SK-N-SH (cell line): ENCODE measurements at regions not wholly inside any gene's neighbourhood (a gene's known extent, or its start where the extent isn't known, plus 50 kb on each side); places are given as distances from the start of the nearest gene placed in this dataset.

ENCODE experiments used
- CTCF ChIA-PET: fragments of 300-600, 350-600 bp; formaldehyde crosslinking; extraction: SDS; loops from one replicate; lab custom pipeline; 2021; lab: Yijun Ruan, JAX
- POLR2A ChIA-PET: fragments of 350-600 bp; sonication (Branson Sonifier 250); formaldehyde crosslinking; extraction: SDS; loops from one replicate; lab custom pipeline; 2020; ENCODE audit warnings: antibody characterized with exemption, inconsistent platforms; lab: Yijun Ruan, JAX
- DNase-seq: peaks from one replicate; pipeline ENCODE4 v3.0.0; 2012
- H2AFZ ChIP-seq: fragments of 200-600 bp; sonication (generic); 2 replicates; pipeline ENCODE4 v1.8.1; 2016; ENCODE audit warnings: antibody characterized with exemption, mild to moderate bottlenecking, low read depth
- H3F3A ChIP-seq: fragments of 200-600 bp; sonication (generic); replicated peaks from 2 replicates; pipeline ENCODE3; 2016; ENCODE audit warnings: antibody characterized with exemption, mild to moderate bottlenecking; ENCODE audit not compliant: insufficient read depth
- H3K27ac ChIP-seq, 2 experiments: fragments of 200-500 bp in 1 of 2; fragments of 200-600 bp in 1 of 2; sonication (Bioruptor generic) in 1 of 2; sonication (generic), shearing (Covaris generic) in 1 of 2; 2 replicates each; pipeline versions ENCODE4 v1.5.1 to v1.6.1; 2014 to 2016; ENCODE audit warnings: low read depth in 2 of 2, inconsistent platforms in 1 of 2, low read length in 1 of 2, mild to moderate bottlenecking in 1 of 2, mixed read lengths in 1 of 2
- H3K27me3 ChIP-seq: fragments of 200-600 bp; sonication (generic), shearing (Covaris generic); 2 replicates; pipeline ENCODE4 v1.6.1; 2016; ENCODE audit warnings: mixed run types; ENCODE audit not compliant: insufficient read depth
- H3K36me3 ChIP-seq, 2 experiments: fragments of 200-500 bp in 1 of 2; fragments of 200-600 bp in 1 of 2; sonication (Bioruptor generic) in 1 of 2; sonication (generic) in 1 of 2; replicated peaks in 1 of 2; 2 replicates each; pipeline versions ENCODE3 to v1.5.1; 2014 to 2016; ENCODE audit warnings: low read length in 1 of 2, mild to moderate bottlenecking in 1 of 2; ENCODE audit not compliant: insufficient read depth in 2 of 2, control insufficient read depth in 1 of 2
- H3K4me1 ChIP-seq, 2 experiments: fragments of 200-500 bp in 1 of 2; fragments of 200-600 bp in 1 of 2; sonication (Bioruptor generic) in 1 of 2; sonication (generic), shearing (Covaris generic) in 1 of 2; 2 replicates each; pipeline versions ENCODE4 v1.5.1 to v1.6.1; 2014 to 2016; ENCODE audit warnings: low read depth in 1 of 2, low read length in 1 of 2, mixed run types in 1 of 2; ENCODE audit not compliant: insufficient read depth in 2 of 2, control insufficient read depth in 1 of 2
- H3K4me2 ChIP-seq: fragments of 200-600 bp; sonication (generic), shearing (Covaris generic); 2 replicates; pipeline ENCODE4 v1.6.1; 2017; ENCODE audit warnings: mixed run types
- H3K4me3 ChIP-seq, 2 experiments: fragments of 200-500 bp in 1 of 2; fragments of 200-600 bp in 1 of 2; sonication (Bioruptor generic) in 1 of 2; sonication (generic), shearing (Covaris generic) in 1 of 2; 2 replicates each; pipeline versions ENCODE4 v1.5.1 to v1.8.1; 2014 to 2016; ENCODE audit warnings: low read depth in 2 of 2, inconsistent platforms in 1 of 2, low read length in 1 of 2, mild to moderate bottlenecking in 1 of 2, mixed read lengths in 1 of 2, moderate library complexity in 1 of 2
- H3K79me2 ChIP-seq: fragments of 200-600 bp; sonication (generic); 2 replicates; pipeline ENCODE4 v1.8.1; 2017; ENCODE audit warnings: mild to moderate bottlenecking; ENCODE audit not compliant: insufficient read depth
- H3K9ac ChIP-seq: fragments of 200-600 bp; sonication (generic); 2 replicates; pipeline ENCODE4 v1.6.1; 2017; ENCODE audit warnings: mixed run types
- H3K9me2 ChIP-seq: fragments of 200-600 bp; sonication (generic); 2 replicates; pipeline ENCODE4 v1.6.1; 2017; ENCODE audit warnings: mixed run types
- H3K9me3 ChIP-seq: fragments of 200-600 bp; sonication (generic); 2 replicates; pipeline ENCODE4 v1.6.1; 2017; ENCODE audit warnings: mixed run types, mild to moderate bottlenecking, moderate library complexity
- H4K20me1 ChIP-seq: fragments of 200-600 bp; sonication (generic); 2 replicates; pipeline ENCODE4 v1.6.1; 2017; ENCODE audit warnings: mild to moderate bottlenecking, mixed run types; ENCODE audit not compliant: insufficient read depth
- CHD2 ChIP-seq: fragments of 150-350 bp; IDR thresholded peaks from 2 replicates; pipeline ENCODE4 v1.6.1; 2018; ENCODE audit warnings: low read length; ENCODE audit not compliant: partially characterized antibody
- ELF1 ChIP-seq: IDR thresholded peaks from 2 replicates; pipeline ENCODE4 v1.4.0; 2012
- EZH2phosphoT487 ChIP-seq: fragments of 200-600 bp; sonication (generic); IDR thresholded peaks from 2 replicates; pipeline ENCODE4 v1.6.1; 2017; ENCODE audit warnings: low read depth, mixed run types, mild to moderate bottlenecking, antibody characterized with exemption, moderate library complexity, borderline replicate concordance
- FOSL2 ChIP-seq: IDR thresholded peaks from 2 replicates; pipeline ENCODE4 v1.4.0; 2012; ENCODE audit warnings: low read depth, mild to moderate bottlenecking, moderate library complexity, borderline replicate concordance
- FOXJ3 ChIP-seq: sonication (generic); formaldehyde crosslinking; IDR thresholded peaks from 2 replicates; pipeline ENCODE4 v1.5.1; 2020; ENCODE audit warnings: mild to moderate bottlenecking, missing genetic modification reagents
- GABPA ChIP-seq: IDR thresholded peaks from 2 replicates; pipeline ENCODE4 v1.4.0; 2012; ENCODE audit warnings: low read depth, mild to moderate bottlenecking
- GATA2 ChIP-seq: sonication (generic); formaldehyde crosslinking; IDR thresholded peaks from 2 replicates; pipeline ENCODE4 v1.5.0; 2020; ENCODE audit warnings: mild to moderate bottlenecking, missing genetic modification reagents
- JUND ChIP-seq: IDR thresholded peaks from 2 replicates; pipeline ENCODE4 v1.4.0; 2012
- MXI1 ChIP-seq: IDR thresholded peaks from 2 replicates; pipeline ENCODE4 v1.6.1; 2012; ENCODE audit warnings: mild to moderate bottlenecking, low read depth, low read length, improper control_type of control experiment
- POLR2AphosphoS5 ChIP-seq: IDR thresholded peaks from 2 replicates; pipeline ENCODE4 v1.6.1; 2012; ENCODE audit warnings: low read depth, low read length
- RAD21 ChIP-seq: IDR thresholded peaks from 2 replicates; pipeline ENCODE4 v1.6.1; 2012; ENCODE audit warnings: mild to moderate bottlenecking, low read length
- RFX5 ChIP-seq: IDR thresholded peaks from 2 replicates; pipeline ENCODE4 v1.6.1; 2012; ENCODE audit warnings: mild to moderate bottlenecking, improper control_type of control experiment, low read length
- RXRA ChIP-seq: IDR thresholded peaks from 2 replicates; pipeline ENCODE4 v1.4.0; 2012; ENCODE audit warnings: low read depth, mild to moderate bottlenecking, borderline replicate concordance
- SIN3A ChIP-seq: IDR thresholded peaks from 2 replicates; pipeline ENCODE4 v1.6.1; 2012; ENCODE audit warnings: low read depth, mild to moderate bottlenecking, low read length, moderate library complexity, borderline replicate concordance
- SMC3 ChIP-seq: IDR thresholded peaks from 2 replicates; pipeline ENCODE4 v1.6.1; 2012; ENCODE audit warnings: low read depth, low read length, improper control_type of control experiment
- YY1 ChIP-seq: IDR thresholded peaks from 2 replicates; pipeline ENCODE4 v1.4.0; 2012; ENCODE audit warnings: low read depth, mild to moderate bottlenecking
- WGBS: methylation state at CpG from one replicate; pipeline ENCODE4 v1.1.6; 2017; ENCODE audit warnings: low lambda C conversion rate; 5-methylcytosine and 5-hydroxymethylcytosine counted together
- TF ChIP-seq, protein P1 (sequence below): fragments of 200-600 bp; sonication (generic); IDR thresholded peaks from 2 replicates; pipeline ENCODE4 v1.6.1; 2017; ENCODE audit warnings: antibody characterized with exemption, mild to moderate bottlenecking, moderate library complexity
- TF ChIP-seq, protein P2 (sequence below): IDR thresholded peaks from 2 replicates; pipeline ENCODE4 v1.4.0; 2012; ENCODE audit warnings: low read depth
- TF ChIP-seq, protein P3 (sequence below): fragments of 150-350 bp; IDR thresholded peaks from 2 replicates; pipeline ENCODE4 v1.6.1; 2017; ENCODE audit warnings: antibody characterized with exemption, low read length, low read depth, borderline replicate concordance
- TF ChIP-seq, protein P4 (sequence below): IDR thresholded peaks from 2 replicates; pipeline ENCODE4; 2012
- TF ChIP-seq, protein P5 (sequence below): IDR thresholded peaks from 2 replicates; pipeline ENCODE4 v1.4.0; 2012; ENCODE audit warnings: low read depth, borderline replicate concordance

DNA sequence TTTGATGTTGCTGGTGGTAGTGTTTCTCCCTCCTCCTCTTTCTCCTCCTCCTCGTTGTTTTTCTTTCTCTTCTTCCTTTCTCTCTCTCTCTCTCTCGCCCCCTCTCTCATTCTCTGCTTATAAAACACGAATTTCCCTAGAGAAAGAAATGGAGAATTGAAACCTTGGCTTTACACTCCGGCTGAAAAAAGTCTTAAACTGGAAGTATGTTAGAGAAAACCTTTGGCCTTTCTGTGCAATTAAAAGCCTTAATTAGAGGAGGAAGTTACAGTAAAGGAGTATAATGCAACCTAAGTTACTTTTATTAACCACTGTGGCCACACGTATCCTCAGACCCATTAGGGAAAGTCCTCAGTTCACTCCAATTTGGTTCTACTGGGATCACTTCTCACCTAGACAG is 501.7 kb upstream of the SORCS1 start:
- Histone ChIP-seq H3K27ac (no peak overlapping the region), H3K9me3 (no peaks in the 10 kb centered on the region), H3K27me3 (no peaks in the 10 kb centered on the region), H3K36me3 (no peaks in the 10 kb centered on the region), H2AFZ (no peak overlapping the region), H3K4me2 (no peak overlapping the region), H3K9me2 (no peaks in the 10 kb centered on the region), H4K20me1 (no peaks in the 10 kb centered on the region), H3K4me3 (no peak overlapping the region), H3K4me1 (no peaks in the 10 kb centered on the region), H3K9ac (no peak overlapping the region), H3F3A (no peaks in the 10 kb centered on the region), H3K79me2 (no peaks in the 10 kb centered on the region)
- ChIA-PET POLR2A (no interaction called here), CTCF (no interaction called here)
- TF ChIP-seq GATA2 (CRISPR knock-in tag), result no peak
- TF ChIP-seq RFX5, result no peak
- TF ChIP-seq, protein P1, sequence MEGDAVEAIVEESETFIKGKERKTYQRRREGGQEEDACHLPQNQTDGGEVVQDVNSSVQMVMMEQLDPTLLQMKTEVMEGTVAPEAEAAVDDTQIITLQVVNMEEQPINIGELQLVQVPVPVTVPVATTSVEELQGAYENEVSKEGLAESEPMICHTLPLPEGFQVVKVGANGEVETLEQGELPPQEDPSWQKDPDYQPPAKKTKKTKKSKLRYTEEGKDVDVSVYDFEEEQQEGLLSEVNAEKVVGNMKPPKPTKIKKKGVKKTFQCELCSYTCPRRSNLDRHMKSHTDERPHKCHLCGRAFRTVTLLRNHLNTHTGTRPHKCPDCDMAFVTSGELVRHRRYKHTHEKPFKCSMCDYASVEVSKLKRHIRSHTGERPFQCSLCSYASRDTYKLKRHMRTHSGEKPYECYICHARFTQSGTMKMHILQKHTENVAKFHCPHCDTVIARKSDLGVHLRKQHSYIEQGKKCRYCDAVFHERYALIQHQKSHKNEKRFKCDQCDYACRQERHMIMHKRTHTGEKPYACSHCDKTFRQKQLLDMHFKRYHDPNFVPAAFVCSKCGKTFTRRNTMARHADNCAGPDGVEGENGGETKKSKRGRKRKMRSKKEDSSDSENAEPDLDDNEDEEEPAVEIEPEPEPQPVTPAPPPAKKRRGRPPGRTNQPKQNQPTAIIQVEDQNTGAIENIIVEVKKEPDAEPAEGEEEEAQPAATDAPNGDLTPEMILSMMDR, result no peak
- no peak for TF ChIP-seq CHD2
- TF ChIP-seq, protein P2, sequence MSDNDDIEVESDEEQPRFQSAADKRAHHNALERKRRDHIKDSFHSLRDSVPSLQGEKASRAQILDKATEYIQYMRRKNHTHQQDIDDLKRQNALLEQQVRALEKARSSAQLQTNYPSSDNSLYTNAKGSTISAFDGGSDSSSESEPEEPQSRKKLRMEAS, result no peak
- no peak for TF ChIP-seq GABPA
- no peak for TF ChIP-seq FOXJ3 (CRISPR knock-in tag)
- TF ChIP-seq ELF1, result no peak
- TF ChIP-seq SIN3A, result no peak
- TF ChIP-seq, protein P3, sequence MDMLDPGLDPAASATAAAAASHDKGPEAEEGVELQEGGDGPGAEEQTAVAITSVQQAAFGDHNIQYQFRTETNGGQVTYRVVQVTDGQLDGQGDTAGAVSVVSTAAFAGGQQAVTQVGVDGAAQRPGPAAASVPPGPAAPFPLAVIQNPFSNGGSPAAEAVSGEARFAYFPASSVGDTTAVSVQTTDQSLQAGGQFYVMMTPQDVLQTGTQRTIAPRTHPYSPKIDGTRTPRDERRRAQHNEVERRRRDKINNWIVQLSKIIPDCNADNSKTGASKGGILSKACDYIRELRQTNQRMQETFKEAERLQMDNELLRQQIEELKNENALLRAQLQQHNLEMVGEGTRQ, result no peak
- TF ChIP-seq YY1, result no peak
- TF ChIP-seq JUND, result no peak
- DNase-seq, result no peak
- 31% methylated on average over 5 of the region's 5 CpGs for WGBS

DNA sequence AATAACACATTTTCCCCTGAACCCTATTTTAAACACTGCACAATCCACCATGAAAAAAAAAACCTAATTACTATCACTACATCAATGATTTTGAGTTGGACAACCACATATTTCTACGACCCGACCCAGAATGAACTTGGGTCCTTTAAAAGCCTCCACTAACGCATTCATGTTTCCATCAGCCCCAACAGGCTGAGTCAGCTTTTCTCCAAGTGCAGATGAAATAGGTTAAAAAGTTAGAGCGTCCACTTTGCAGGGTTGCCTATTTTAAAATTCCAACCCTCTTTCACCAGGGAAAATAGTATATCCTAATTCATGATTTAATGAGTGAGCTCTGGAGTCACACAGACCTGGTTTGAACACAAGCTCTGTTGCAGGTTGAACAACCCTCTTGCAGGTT is 501.0 kb upstream of the SORCS1 start:
- POLR2A ChIA-PET, result no interaction called here
- Histone ChIP-seq H4K20me1 (no peaks in the 10 kb centered on the region), H3K27ac (no peak overlapping the region), H2AFZ (no peak overlapping the region), H3K9ac (no peak overlapping the region), H3K9me3 (no peaks in the 10 kb centered on the region), H3K36me3 (no peaks in the 10 kb centered on the region), H3F3A (no peaks in the 10 kb centered on the region), H3K27me3 (no peaks in the 10 kb centered on the region), H3K9me2 (no peaks in the 10 kb centered on the region), H3K4me2 (no peak overlapping the region), H3K4me3 (no peak overlapping the region), H3K4me1 (no peaks in the 10 kb centered on the region), H3K79me2 (no peaks in the 10 kb centered on the region)
- no peak for DNase-seq
- WGBS, result 54% methylated on average over 4 of the region's 4 CpGs
- CTCF ChIA-PET, result no interaction called here
- TF ChIP-seq, protein P4, sequence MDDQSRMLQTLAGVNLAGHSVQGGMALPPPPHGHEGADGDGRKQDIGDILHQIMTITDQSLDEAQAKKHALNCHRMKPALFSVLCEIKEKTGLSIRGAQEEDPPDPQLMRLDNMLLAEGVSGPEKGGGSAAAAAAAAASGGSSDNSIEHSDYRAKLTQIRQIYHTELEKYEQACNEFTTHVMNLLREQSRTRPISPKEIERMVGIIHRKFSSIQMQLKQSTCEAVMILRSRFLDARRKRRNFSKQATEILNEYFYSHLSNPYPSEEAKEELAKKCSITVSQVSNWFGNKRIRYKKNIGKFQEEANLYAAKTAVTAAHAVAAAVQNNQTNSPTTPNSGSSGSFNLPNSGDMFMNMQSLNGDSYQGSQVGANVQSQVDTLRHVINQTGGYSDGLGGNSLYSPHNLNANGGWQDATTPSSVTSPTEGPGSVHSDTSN, result no peak
- TF ChIP-seq MXI1 (no peak), RXRA (no peak), POLR2AphosphoS5 (no peak), RAD21 (no peak), FOSL2 (no peak), SMC3 (no peak), JUND (no peak), CHD2 (no peak), EZH2phosphoT487 (no peak)
- TF ChIP-seq, protein P1, result no peak
- TF ChIP-seq, protein P5, sequence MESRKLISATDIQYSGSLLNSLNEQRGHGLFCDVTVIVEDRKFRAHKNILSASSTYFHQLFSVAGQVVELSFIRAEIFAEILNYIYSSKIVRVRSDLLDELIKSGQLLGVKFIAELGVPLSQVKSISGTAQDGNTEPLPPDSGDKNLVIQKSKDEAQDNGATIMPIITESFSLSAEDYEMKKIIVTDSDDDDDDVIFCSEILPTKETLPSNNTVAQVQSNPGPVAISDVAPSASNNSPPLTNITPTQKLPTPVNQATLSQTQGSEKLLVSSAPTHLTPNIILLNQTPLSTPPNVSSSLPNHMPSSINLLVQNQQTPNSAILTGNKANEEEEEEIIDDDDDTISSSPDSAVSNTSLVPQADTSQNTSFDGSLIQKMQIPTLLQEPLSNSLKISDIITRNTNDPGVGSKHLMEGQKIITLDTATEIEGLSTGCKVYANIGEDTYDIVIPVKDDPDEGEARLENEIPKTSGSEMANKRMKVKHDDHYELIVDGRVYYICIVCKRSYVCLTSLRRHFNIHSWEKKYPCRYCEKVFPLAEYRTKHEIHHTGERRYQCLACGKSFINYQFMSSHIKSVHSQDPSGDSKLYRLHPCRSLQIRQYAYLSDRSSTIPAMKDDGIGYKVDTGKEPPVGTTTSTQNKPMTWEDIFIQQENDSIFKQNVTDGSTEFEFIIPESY, result no peak
